GM23338 (cell line): ENCODE measurements at regions not wholly inside any gene's neighbourhood (a gene's known extent, or its start where the extent isn't known, plus 50 kb on each side); places are given as distances from the start of the nearest gene placed in this dataset.
A peak's percentile ranks its signal among the peaks of the same experiment; 100 is the strongest.

Experiments used
- ATAC-seq: fragments of 200-7000 bp; cut with Tn5 transposase; 3 replicates; pipeline ENCODE4 v1.9.1; 2020
- DNase-seq: peaks from one replicate; pipeline ENCODE4 v3.0.0-alpha.2; 2015; ENCODE audit warnings: low spot score
- H2AFZ ChIP-seq: fragments of 200-600 bp; sonication (generic); 2 replicates; pipeline ENCODE4 v1.8.0; 2016; ENCODE audit warnings: antibody characterized with exemption, mild to moderate bottlenecking, moderate library complexity
- H3F3A ChIP-seq: fragments of 200-600 bp; sonication (generic); replicated peaks from 2 replicates; pipeline ENCODE4 v1.8.0; 2017; ENCODE audit warnings: antibody characterized with exemption, mixed run types, low read depth
- H3K27ac ChIP-seq: fragments of 200-600 bp; sonication (generic); 2 replicates; pipeline ENCODE4 v1.6.1; 2016; ENCODE audit warnings: low read depth
- H3K27me3 ChIP-seq: fragments of 200-600 bp; sonication (generic); 2 replicates; pipeline ENCODE4 v1.8.0; 2016; ENCODE audit warnings: mild to moderate bottlenecking, mixed run types, moderate library complexity; ENCODE audit not compliant: insufficient read depth
- H3K36me3 ChIP-seq: fragments of 200-600 bp; sonication (generic); 2 replicates; pipeline ENCODE4 v1.8.0; 2016; ENCODE audit warnings: mild to moderate bottlenecking; ENCODE audit not compliant: insufficient read depth
- H3K4me1 ChIP-seq: fragments of 200-600 bp; sonication (generic); 2 replicates; pipeline ENCODE4 v1.8.0; 2016; ENCODE audit warnings: mild to moderate bottlenecking, moderate library complexity; ENCODE audit not compliant: insufficient read depth
- H3K4me2 ChIP-seq: fragments of 200-600 bp; sonication (generic); 2 replicates; pipeline ENCODE4 v1.7.1; 2017; ENCODE audit warnings: mixed run types
- H3K4me3 ChIP-seq: fragments of 200-600 bp; sonication (generic); 2 replicates; pipeline ENCODE4 v1.6.1; 2016; ENCODE audit warnings: mixed run types
- H3K79me2 ChIP-seq: fragments of 200-600 bp; sonication (generic); replicated peaks from 2 replicates; pipeline ENCODE4 v1.8.0; 2017; ENCODE audit warnings: mild to moderate bottlenecking; ENCODE audit not compliant: insufficient read depth
- H3K9me2 ChIP-seq: fragments of 200-600 bp; sonication (generic); 2 replicates; pipeline ENCODE4 v1.8.0; 2017; ENCODE audit not compliant: insufficient read depth
- H4K20me1 ChIP-seq: fragments of 200-600 bp; sonication (generic); replicated peaks from 2 replicates; pipeline ENCODE4 v1.8.0; 2017; ENCODE audit warnings: mild to moderate bottlenecking; ENCODE audit not compliant: insufficient read depth
- H3K27ac Mint-ChIP-seq: 2 replicates; pipeline ENCODE4 v1.8.0; 2020; ENCODE audit warnings: inconsistent platforms, mild to moderate bottlenecking, moderate library complexity, mixed read lengths
- H3K27me3 Mint-ChIP-seq: 3 replicates; pipeline ENCODE4 v1.8.0; 2022; ENCODE audit warnings: low read depth, mild to moderate bottlenecking, moderate library complexity, mixed read lengths, inconsistent platforms; ENCODE audit not compliant: insufficient read depth, poor library complexity
- H3K36me3 Mint-ChIP-seq: 3 replicates; pipeline ENCODE4 v1.8.0; 2021; ENCODE audit warnings: low read depth, mild to moderate bottlenecking, inconsistent platforms, moderate library complexity, mixed read lengths
- H3K4me1 Mint-ChIP-seq: 3 replicates; pipeline ENCODE4 v1.8.0; 2020; ENCODE audit warnings: mild to moderate bottlenecking, inconsistent platforms, mixed read lengths
- H3K4me3 Mint-ChIP-seq: 3 replicates; pipeline ENCODE4 v1.8.0; 2021; ENCODE audit warnings: moderate library complexity, mild to moderate bottlenecking, inconsistent platforms, mixed read lengths
- H3K9me3 Mint-ChIP-seq: 3 replicates; pipeline ENCODE4 v1.8.0; 2020; ENCODE audit warnings: moderate library complexity, mild to moderate bottlenecking, inconsistent platforms, mixed read lengths
- CREB1 ChIP-seq: fragments of 250-450 bp; sonication (Bioruptor Pico); IDR thresholded peaks from 2 replicates; pipeline ENCODE4 v1.5.0; 2020; ENCODE audit warnings: low read depth, mild to moderate bottlenecking, moderate library complexity
- EZH2 ChIP-seq: fragments of 200-600 bp; sonication (generic); IDR thresholded peaks from one replicate; pipeline ENCODE4 v1.8.0; 2017; ENCODE audit warnings: antibody characterized with exemption, mild to moderate bottlenecking, low read depth; ENCODE audit not compliant: unreplicated experiment
- EZH2phosphoT487 ChIP-seq: fragments of 200-600 bp; sonication (generic); IDR thresholded peaks from one replicate; pipeline ENCODE4 v1.8.1; 2018; ENCODE audit warnings: antibody characterized with exemption; ENCODE audit not compliant: unreplicated experiment
- JUNB ChIP-seq: IDR thresholded peaks from one replicate; pipeline ENCODE4 v1.6.1; 2016; ENCODE audit warnings: antibody characterized with exemption; ENCODE audit not compliant: unreplicated experiment
- NANOG ChIP-seq: IDR thresholded peaks from 2 replicates; pipeline ENCODE4 v1.6.1; 2016; ENCODE audit warnings: antibody characterized with exemption, borderline replicate concordance
- POLR2AphosphoS5 ChIP-seq: IDR thresholded peaks from 2 replicates; pipeline ENCODE4 v1.6.1; 2016; ENCODE audit warnings: antibody characterized with exemption, low read depth
- STAT1 ChIP-seq: IDR thresholded peaks from one replicate; pipeline ENCODE4 v1.6.1; 2016; ENCODE audit warnings: antibody characterized with exemption; ENCODE audit not compliant: unreplicated experiment
- ZNF114 ChIP-seq: fragments of 250-450 bp; sonication (Bioruptor Pico); IDR thresholded peaks from 2 replicates; pipeline ENCODE4 v1.5.0; 2020; ENCODE audit warnings: mild to moderate bottlenecking, moderate library complexity
- ZNF331 ChIP-seq: fragments of 250-450 bp; sonication (Bioruptor Pico); IDR thresholded peaks from 2 replicates; pipeline ENCODE4 v1.5.0; 2020; ENCODE audit warnings: low read depth, mild to moderate bottlenecking, moderate library complexity
- ZNF462 ChIP-seq: fragments of 250-450 bp; sonication (Bioruptor Pico); IDR thresholded peaks from 2 replicates; pipeline ENCODE4 v1.5.0; 2020; ENCODE audit warnings: mild to moderate bottlenecking, moderate library complexity
- TF ChIP-seq, protein P1 (sequence below): IDR thresholded peaks from one replicate; pipeline ENCODE4 v1.6.1; 2018; ENCODE audit warnings: antibody characterized with exemption; ENCODE audit not compliant: unreplicated experiment
- TF ChIP-seq, protein P2 (sequence below): IDR thresholded peaks from 2 replicates; pipeline ENCODE4 v1.6.1; 2016; ENCODE audit warnings: antibody characterized with exemption
- TF ChIP-seq, protein P3 (sequence below), 2 experiments: fragments of 200-600 bp in 1 of 2; sonication (generic) in 1 of 2; conservative IDR thresholded peaks; 2 replicates each; pipeline versions ENCODE4 v1.5.1 to v1.6.1; 2016 to 2017; ENCODE audit warnings: antibody characterized with exemption in 2 of 2, low read depth in 2 of 2, mild to moderate bottlenecking in 2 of 2, moderate library complexity in 1 of 2

GRCh38 chr5:124527220-124527991 lies 219.0 kb downstream of the ZNF608 start:
- Mint-ChIP-seq H3K27ac (no peak overlapping the region), H3K36me3 (peaks cover 14% of the 10 kb centered on the region; the same call in 1 of the 3 replicates), H3K9me3 (peaks cover 8% of the 10 kb centered on the region; the same call in 2 of the 3 replicates), H3K4me3 (no peak overlapping the region), H3K4me1 (no peaks in the 10 kb centered on the region), H3K27me3 (peaks cover 3% of the 10 kb centered on the region)
- peak overlapping the region; percentile 66; the same call in 1 of the 2 replicates for H2AFZ ChIP-seq
- ATAC-seq (no peak), DNase-seq (no peak)
- no peaks in the 10 kb centered on the region; the same call in 1 of the 2 replicates for H3K36me3 ChIP-seq
- H3F3A ChIP-seq = no peaks in the 10 kb centered on the region
- no peak overlapping the region for H3K27ac ChIP-seq
- no peaks in the 10 kb centered on the region; the same call in 1 of the 2 replicates for H4K20me1 ChIP-seq
- TF ChIP-seq NANOG (no peak), STAT1 (no peak), JUNB (no peak), POLR2AphosphoS5 (no peak), ZNF331 (CRISPR knock-in tag) (no peak), CREB1 (CRISPR knock-in tag) (no peak), EZH2 (no peak), ZNF114 (CRISPR knock-in tag) (no peak), ZNF462 (no peak), EZH2phosphoT487 (no peak)
- TF ChIP-seq, protein P1, sequence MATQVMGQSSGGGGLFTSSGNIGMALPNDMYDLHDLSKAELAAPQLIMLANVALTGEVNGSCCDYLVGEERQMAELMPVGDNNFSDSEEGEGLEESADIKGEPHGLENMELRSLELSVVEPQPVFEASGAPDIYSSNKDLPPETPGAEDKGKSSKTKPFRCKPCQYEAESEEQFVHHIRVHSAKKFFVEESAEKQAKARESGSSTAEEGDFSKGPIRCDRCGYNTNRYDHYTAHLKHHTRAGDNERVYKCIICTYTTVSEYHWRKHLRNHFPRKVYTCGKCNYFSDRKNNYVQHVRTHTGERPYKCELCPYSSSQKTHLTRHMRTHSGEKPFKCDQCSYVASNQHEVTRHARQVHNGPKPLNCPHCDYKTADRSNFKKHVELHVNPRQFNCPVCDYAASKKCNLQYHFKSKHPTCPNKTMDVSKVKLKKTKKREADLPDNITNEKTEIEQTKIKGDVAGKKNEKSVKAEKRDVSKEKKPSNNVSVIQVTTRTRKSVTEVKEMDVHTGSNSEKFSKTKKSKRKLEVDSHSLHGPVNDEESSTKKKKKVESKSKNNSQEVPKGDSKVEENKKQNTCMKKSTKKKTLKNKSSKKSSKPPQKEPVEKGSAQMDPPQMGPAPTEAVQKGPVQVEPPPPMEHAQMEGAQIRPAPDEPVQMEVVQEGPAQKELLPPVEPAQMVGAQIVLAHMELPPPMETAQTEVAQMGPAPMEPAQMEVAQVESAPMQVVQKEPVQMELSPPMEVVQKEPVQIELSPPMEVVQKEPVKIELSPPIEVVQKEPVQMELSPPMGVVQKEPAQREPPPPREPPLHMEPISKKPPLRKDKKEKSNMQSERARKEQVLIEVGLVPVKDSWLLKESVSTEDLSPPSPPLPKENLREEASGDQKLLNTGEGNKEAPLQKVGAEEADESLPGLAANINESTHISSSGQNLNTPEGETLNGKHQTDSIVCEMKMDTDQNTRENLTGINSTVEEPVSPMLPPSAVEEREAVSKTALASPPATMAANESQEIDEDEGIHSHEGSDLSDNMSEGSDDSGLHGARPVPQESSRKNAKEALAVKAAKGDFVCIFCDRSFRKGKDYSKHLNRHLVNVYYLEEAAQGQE = no peak
- TF ChIP-seq, protein P2, sequence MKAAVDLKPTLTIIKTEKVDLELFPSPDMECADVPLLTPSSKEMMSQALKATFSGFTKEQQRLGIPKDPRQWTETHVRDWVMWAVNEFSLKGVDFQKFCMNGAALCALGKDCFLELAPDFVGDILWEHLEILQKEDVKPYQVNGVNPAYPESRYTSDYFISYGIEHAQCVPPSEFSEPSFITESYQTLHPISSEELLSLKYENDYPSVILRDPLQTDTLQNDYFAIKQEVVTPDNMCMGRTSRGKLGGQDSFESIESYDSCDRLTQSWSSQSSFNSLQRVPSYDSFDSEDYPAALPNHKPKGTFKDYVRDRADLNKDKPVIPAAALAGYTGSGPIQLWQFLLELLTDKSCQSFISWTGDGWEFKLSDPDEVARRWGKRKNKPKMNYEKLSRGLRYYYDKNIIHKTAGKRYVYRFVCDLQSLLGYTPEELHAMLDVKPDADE = no peak
- TF ChIP-seq, protein P3, sequence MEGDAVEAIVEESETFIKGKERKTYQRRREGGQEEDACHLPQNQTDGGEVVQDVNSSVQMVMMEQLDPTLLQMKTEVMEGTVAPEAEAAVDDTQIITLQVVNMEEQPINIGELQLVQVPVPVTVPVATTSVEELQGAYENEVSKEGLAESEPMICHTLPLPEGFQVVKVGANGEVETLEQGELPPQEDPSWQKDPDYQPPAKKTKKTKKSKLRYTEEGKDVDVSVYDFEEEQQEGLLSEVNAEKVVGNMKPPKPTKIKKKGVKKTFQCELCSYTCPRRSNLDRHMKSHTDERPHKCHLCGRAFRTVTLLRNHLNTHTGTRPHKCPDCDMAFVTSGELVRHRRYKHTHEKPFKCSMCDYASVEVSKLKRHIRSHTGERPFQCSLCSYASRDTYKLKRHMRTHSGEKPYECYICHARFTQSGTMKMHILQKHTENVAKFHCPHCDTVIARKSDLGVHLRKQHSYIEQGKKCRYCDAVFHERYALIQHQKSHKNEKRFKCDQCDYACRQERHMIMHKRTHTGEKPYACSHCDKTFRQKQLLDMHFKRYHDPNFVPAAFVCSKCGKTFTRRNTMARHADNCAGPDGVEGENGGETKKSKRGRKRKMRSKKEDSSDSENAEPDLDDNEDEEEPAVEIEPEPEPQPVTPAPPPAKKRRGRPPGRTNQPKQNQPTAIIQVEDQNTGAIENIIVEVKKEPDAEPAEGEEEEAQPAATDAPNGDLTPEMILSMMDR (conservative IDR thresholded peaks at IDR 0.05; ENCODE audit: low read depth in 2 of 2) = no peak
- H3K4me1 ChIP-seq = no peaks in the 10 kb centered on the region
- H3K9me2 ChIP-seq = peaks cover 20% of the 10 kb centered on the region; the same call in 1 of the 2 replicates
- H3K4me3 ChIP-seq = no peak overlapping the region
- H3K27me3 ChIP-seq = no peaks in the 10 kb centered on the region
- H3K4me2 ChIP-seq = no peak overlapping the region
- H3K79me2 ChIP-seq = no peaks in the 10 kb centered on the region
